GM23338 (cell line): ENCODE measurements at regions not wholly inside any gene's neighbourhood (a gene's known extent, or its start where the extent isn't known, plus 50 kb on each side); places are given as distances from the start of the nearest gene placed in this dataset.

Experiments used
- ATAC-seq: fragments of 200-7000 bp; cut with Tn5 transposase; 3 replicates; pipeline ENCODE4 v1.9.1; 2020
- DNase-seq: peaks from one replicate; pipeline ENCODE4 v3.0.0-alpha.2; 2015; ENCODE audit warnings: low spot score
- H2AFZ ChIP-seq: fragments of 200-600 bp; sonication (generic); 2 replicates; pipeline ENCODE4 v1.8.0; 2016; ENCODE audit warnings: antibody characterized with exemption, mild to moderate bottlenecking, moderate library complexity
- H3F3A ChIP-seq: fragments of 200-600 bp; sonication (generic); replicated peaks from 2 replicates; pipeline ENCODE4 v1.8.0; 2017; ENCODE audit warnings: antibody characterized with exemption, mixed run types, low read depth
- H3K27ac ChIP-seq: fragments of 200-600 bp; sonication (generic); 2 replicates; pipeline ENCODE4 v1.6.1; 2016; ENCODE audit warnings: low read depth
- H3K27me3 ChIP-seq: fragments of 200-600 bp; sonication (generic); 2 replicates; pipeline ENCODE4 v1.8.0; 2016; ENCODE audit warnings: mild to moderate bottlenecking, mixed run types, moderate library complexity; ENCODE audit not compliant: insufficient read depth
- H3K36me3 ChIP-seq: fragments of 200-600 bp; sonication (generic); 2 replicates; pipeline ENCODE4 v1.8.0; 2016; ENCODE audit warnings: mild to moderate bottlenecking; ENCODE audit not compliant: insufficient read depth
- H3K4me1 ChIP-seq: fragments of 200-600 bp; sonication (generic); 2 replicates; pipeline ENCODE4 v1.8.0; 2016; ENCODE audit warnings: mild to moderate bottlenecking, moderate library complexity; ENCODE audit not compliant: insufficient read depth
- H3K4me2 ChIP-seq: fragments of 200-600 bp; sonication (generic); 2 replicates; pipeline ENCODE4 v1.7.1; 2017; ENCODE audit warnings: mixed run types
- H3K4me3 ChIP-seq: fragments of 200-600 bp; sonication (generic); 2 replicates; pipeline ENCODE4 v1.6.1; 2016; ENCODE audit warnings: mixed run types
- H3K79me2 ChIP-seq: fragments of 200-600 bp; sonication (generic); replicated peaks from 2 replicates; pipeline ENCODE4 v1.8.0; 2017; ENCODE audit warnings: mild to moderate bottlenecking; ENCODE audit not compliant: insufficient read depth
- H3K9me2 ChIP-seq: fragments of 200-600 bp; sonication (generic); 2 replicates; pipeline ENCODE4 v1.8.0; 2017; ENCODE audit not compliant: insufficient read depth
- H4K20me1 ChIP-seq: fragments of 200-600 bp; sonication (generic); replicated peaks from 2 replicates; pipeline ENCODE4 v1.8.0; 2017; ENCODE audit warnings: mild to moderate bottlenecking; ENCODE audit not compliant: insufficient read depth
- H3K27ac Mint-ChIP-seq: 2 replicates; pipeline ENCODE4 v1.8.0; 2020; ENCODE audit warnings: inconsistent platforms, mild to moderate bottlenecking, moderate library complexity, mixed read lengths
- H3K27me3 Mint-ChIP-seq: 3 replicates; pipeline ENCODE4 v1.8.0; 2022; ENCODE audit warnings: low read depth, mild to moderate bottlenecking, moderate library complexity, mixed read lengths, inconsistent platforms; ENCODE audit not compliant: insufficient read depth, poor library complexity
- H3K36me3 Mint-ChIP-seq: 3 replicates; pipeline ENCODE4 v1.8.0; 2021; ENCODE audit warnings: low read depth, mild to moderate bottlenecking, inconsistent platforms, moderate library complexity, mixed read lengths
- H3K4me1 Mint-ChIP-seq: 3 replicates; pipeline ENCODE4 v1.8.0; 2020; ENCODE audit warnings: mild to moderate bottlenecking, inconsistent platforms, mixed read lengths
- H3K4me3 Mint-ChIP-seq: 3 replicates; pipeline ENCODE4 v1.8.0; 2021; ENCODE audit warnings: moderate library complexity, mild to moderate bottlenecking, inconsistent platforms, mixed read lengths
- H3K9me3 Mint-ChIP-seq: 3 replicates; pipeline ENCODE4 v1.8.0; 2020; ENCODE audit warnings: moderate library complexity, mild to moderate bottlenecking, inconsistent platforms, mixed read lengths
- CREB1 ChIP-seq: fragments of 250-450 bp; sonication (Bioruptor Pico); IDR thresholded peaks from 2 replicates; pipeline ENCODE4 v1.5.0; 2020; ENCODE audit warnings: low read depth, mild to moderate bottlenecking, moderate library complexity
- CTCF ChIP-seq, 2 experiments: fragments of 200-600 bp in 1 of 2; sonication (generic) in 1 of 2; conservative IDR thresholded peaks; 2 replicates each; pipeline versions ENCODE4 v1.5.1 to v1.6.1; 2016 to 2017; ENCODE audit warnings: antibody characterized with exemption in 2 of 2, low read depth in 2 of 2, mild to moderate bottlenecking in 2 of 2, moderate library complexity in 1 of 2
- ETS1 ChIP-seq: IDR thresholded peaks from 2 replicates; pipeline ENCODE4 v1.6.1; 2016; ENCODE audit warnings: antibody characterized with exemption
- EZH2 ChIP-seq: fragments of 200-600 bp; sonication (generic); IDR thresholded peaks from one replicate; pipeline ENCODE4 v1.8.0; 2017; ENCODE audit warnings: antibody characterized with exemption, mild to moderate bottlenecking, low read depth; ENCODE audit not compliant: unreplicated experiment
- EZH2phosphoT487 ChIP-seq: fragments of 200-600 bp; sonication (generic); IDR thresholded peaks from one replicate; pipeline ENCODE4 v1.8.1; 2018; ENCODE audit warnings: antibody characterized with exemption; ENCODE audit not compliant: unreplicated experiment
- JUNB ChIP-seq: IDR thresholded peaks from one replicate; pipeline ENCODE4 v1.6.1; 2016; ENCODE audit warnings: antibody characterized with exemption; ENCODE audit not compliant: unreplicated experiment
- NANOG ChIP-seq: IDR thresholded peaks from 2 replicates; pipeline ENCODE4 v1.6.1; 2016; ENCODE audit warnings: antibody characterized with exemption, borderline replicate concordance
- POLR2AphosphoS5 ChIP-seq: IDR thresholded peaks from 2 replicates; pipeline ENCODE4 v1.6.1; 2016; ENCODE audit warnings: antibody characterized with exemption, low read depth
- REST ChIP-seq: IDR thresholded peaks from one replicate; pipeline ENCODE4 v1.6.1; 2018; ENCODE audit warnings: antibody characterized with exemption; ENCODE audit not compliant: unreplicated experiment
- STAT1 ChIP-seq: IDR thresholded peaks from one replicate; pipeline ENCODE4 v1.6.1; 2016; ENCODE audit warnings: antibody characterized with exemption; ENCODE audit not compliant: unreplicated experiment
- ZNF114 ChIP-seq: fragments of 250-450 bp; sonication (Bioruptor Pico); IDR thresholded peaks from 2 replicates; pipeline ENCODE4 v1.5.0; 2020; ENCODE audit warnings: mild to moderate bottlenecking, moderate library complexity
- ZNF331 ChIP-seq: fragments of 250-450 bp; sonication (Bioruptor Pico); IDR thresholded peaks from 2 replicates; pipeline ENCODE4 v1.5.0; 2020; ENCODE audit warnings: low read depth, mild to moderate bottlenecking, moderate library complexity
- ZNF462 ChIP-seq: fragments of 250-450 bp; sonication (Bioruptor Pico); IDR thresholded peaks from 2 replicates; pipeline ENCODE4 v1.5.0; 2020; ENCODE audit warnings: mild to moderate bottlenecking, moderate library complexity

- no peaks in the 10 kb centered on the region for H3K36me3 ChIP-seq
- Mint-ChIP-seq H3K9me3 (no peaks in the 10 kb centered on the region), H3K27me3 (peaks cover 7% of the 10 kb centered on the region), H3K27ac (no peak overlapping the region), H3K36me3 (no peaks in the 10 kb centered on the region), H3K4me1 (no peaks in the 10 kb centered on the region), H3K4me3 (no peak overlapping the region)
- H3K27ac ChIP-seq: no peak overlapping the region
- no peak for DNase-seq
- H3K4me1 ChIP-seq: no peaks in the 10 kb centered on the region
- no peaks in the 10 kb centered on the region for H3F3A ChIP-seq
- H3K79me2 ChIP-seq: no peaks in the 10 kb centered on the region
- H3K4me2 ChIP-seq: no peak overlapping the region
- TF ChIP-seq CREB1 (no peak), STAT1 (no peak), ZNF114 (CRISPR knock-in tag) (no peak), REST (no peak), EZH2phosphoT487 (no peak), NANOG (no peak), ZNF462 (CRISPR knock-in tag) (no peak), ETS1 (no peak), POLR2AphosphoS5 (no peak), JUNB (no peak), ZNF331 (CRISPR knock-in tag) (no peak), CTCF (conservative IDR thresholded peaks at IDR 0.05; ENCODE audit: low read depth in 2 of 2) (no peak), EZH2 (no peak)
- no peak overlapping the region for H3K4me3 ChIP-seq
- H3K9me2 ChIP-seq: no peaks in the 10 kb centered on the region
- ATAC-seq: no peak
- H2AFZ ChIP-seq: peak overlapping the region; percentile 78; the same call in 1 of the 2 replicates
- no peaks in the 10 kb centered on the region for H3K27me3 ChIP-seq
- H4K20me1 ChIP-seq: no peaks in the 10 kb centered on the region
Observed at GRCh38 chr12:105506678-105507310, 176.3 kb downstream of the C12orf75 start.
